Mucosa of descending colon (tissue), 3 donors: ENCODE measurements at regions not wholly inside any gene's neighbourhood (a gene's known extent, or its start where the extent isn't known, plus 50 kb on each side); places are given as distances from the start of the nearest gene placed in this dataset.

Experiments
- ATAC-seq: fragments of 200-7000 bp; cut with Tn5 transposase; one replicate; pipeline ENCODE4 v1.9.1; 2020; ENCODE audit warnings: mild to moderate bottlenecking, moderate library complexity
- DNase-seq, 3 donors: peaks; one replicate each; pipeline ENCODE4 v3.0.0-alpha.2; 2020
- H3K36me3 ChIP-seq: fragments of 200-600 bp; one replicate; pipeline ENCODE4 v1.8.0; 2021; ENCODE audit warnings: low read depth, mild to moderate bottlenecking
- H3K4me1 ChIP-seq: fragments of 200-600 bp; one replicate; pipeline ENCODE4 v1.8.0; 2021; ENCODE audit warnings: low read depth, mild to moderate bottlenecking
- H3K4me3 ChIP-seq: fragments of 200-600 bp; one replicate; pipeline ENCODE4 v1.8.0; 2021; ENCODE audit warnings: mild to moderate bottlenecking
- H3K9me3 ChIP-seq: fragments of 200-600 bp; one replicate; pipeline ENCODE4 v1.8.0; 2021; ENCODE audit warnings: mild to moderate bottlenecking
- CTCF ChIP-seq: fragments of 200-600 bp; IDR thresholded peaks from one replicate; pipeline ENCODE4 v1.8.0; 2022; ENCODE audit warnings: antibody characterized with exemption, mild to moderate bottlenecking
- intact Hi-C, 2 donors: fragments of 100-400 bp; cut with DNase I in 1 of 2; cut with micrococcal nuclease in 1 of 2; formaldehyde crosslinking; loops; one replicate each; pipeline versions ENCODE4 v1.11.0 to v1.11.1; 2022; cut with DNase I, micrococcal nuclease
- donor health status: DM: no; HTN: no; CAD: no; lungs with moderate emphysema.
- donor health status: DM: no; HTN: no; CAD: no.
- donor health status: DM: no; HTN: yes; CAD: no.

- H3K4me1 ChIP-seq: no peaks in the 10 kb centered on the region
- no peak overlapping the region for H3K4me3 ChIP-seq
- intact Hi-C loops: no loop called here
- DNase-seq (no peak), ATAC-seq (no peak)
- TF ChIP-seq CTCF: no peak
- H3K36me3 ChIP-seq: no peaks in the 10 kb centered on the region
- no peaks in the 10 kb centered on the region for H3K9me3 ChIP-seq
Observed at GRCh38 chr14:86865934-86866333, 1127.0 kb downstream of the GALC start.

GRCh38 chr14:86858591-86858990 is 1134.4 kb downstream of the GALC start:
- ATAC-seq: no peak

GRCh38 chr14:86858031-86858430 is 1135.0 kb downstream of the GALC start:
- intact Hi-C loops: no loop called here
- TF ChIP-seq CTCF: no peak
- H3K36me3 ChIP-seq: no peaks in the 10 kb centered on the region
- DNase-seq: no peak
- no peak for ATAC-seq
- no peak overlapping the region for H3K4me3 ChIP-seq
- H3K4me1 ChIP-seq: no peaks in the 10 kb centered on the region
- peaks cover 21% of the 10 kb centered on the region for H3K9me3 ChIP-seq

More at GRCh38 chr14:86858591-86858990, 1134.4 kb downstream of the GALC start:
- no peak for DNase-seq
- Histone ChIP-seq H3K4me1 (no peaks in the 10 kb centered on the region), H3K9me3 (peaks cover 21% of the 10 kb centered on the region), H3K4me3 (no peak overlapping the region), H3K36me3 (no peaks in the 10 kb centered on the region)
- TF ChIP-seq CTCF: no peak
- intact Hi-C loops: no loop called here

GRCh38 chr14:86852530-86852929 is 1140.5 kb downstream of the GALC start:
- intact Hi-C loops: no loop called here
- TF ChIP-seq CTCF: no peak
- DNase-seq: no peak

GRCh38 chr14:86847140-86847539 is 1145.8 kb downstream of the GALC start:
- Histone ChIP-seq H3K36me3 (no peaks in the 10 kb centered on the region), H3K9me3 (peaks cover under 1% of the 10 kb centered on the region), H3K4me1 (no peaks in the 10 kb centered on the region), H3K4me3 (no peak overlapping the region)
- ATAC-seq (no peak), DNase-seq (no peak)
- intact Hi-C loops: no loop called here
- no peak for TF ChIP-seq CTCF

More at GRCh38 chr14:86852530-86852929, 1140.5 kb downstream of the GALC start:
- ATAC-seq: no peak
- Histone ChIP-seq H3K4me1 (no peaks in the 10 kb centered on the region), H3K36me3 (no peaks in the 10 kb centered on the region), H3K4me3 (no peak overlapping the region), H3K9me3 (peaks cover 18% of the 10 kb centered on the region)

- TF ChIP-seq CTCF: no peak
- intact Hi-C loops: no loop called here
Observed at GRCh38 chr14:86838363-86838762, 1154.6 kb downstream of the GALC start.

More at GRCh38 chr14:86838363-86838762, 1154.6 kb downstream of the GALC start:
- Histone ChIP-seq H3K36me3 (no peaks in the 10 kb centered on the region), H3K4me3 (no peak overlapping the region), H3K4me1 (no peaks in the 10 kb centered on the region), H3K9me3 (peaks cover 3% of the 10 kb centered on the region)
- ATAC-seq: no peak
- DNase-seq: no peak
